Adrenal gland (tissue), 5 donors: ENCODE measurements at regions not wholly inside any gene's neighbourhood (a gene's known extent, or its start where the extent isn't known, plus 50 kb on each side); places are given as distances from the start of the nearest gene placed in this dataset.

Source experiments
- POLR2A ChIP-seq, 2 donors: fragments of 450-650 bp; IDR thresholded peaks; one replicate each; pipeline ENCODE4 v1.6.1; 2017; ENCODE audit warnings: antibody characterized with exemption in 2 of 2, mild to moderate bottlenecking in 2 of 2, moderate library complexity in 1 of 2
- TF ChIP-seq, protein P1 (sequence below), 6 experiments: fragments of 450-650 bp in 4 of 6; fragments of 200-600 bp in 2 of 6; sonication (generic) in 1 of 6; IDR thresholded peaks; 1 replicate in 5 of 6; 2 replicates in 1 of 6; pipeline versions ENCODE4 v1.5.1 to v1.8.0; 2016 to 2021; ENCODE audit warnings: antibody characterized with exemption in 6 of 6, mild to moderate bottlenecking in 2 of 6, moderate library complexity in 1 of 6
- donor health status: DM: no; HTN: no; CAD: no.

DNA sequence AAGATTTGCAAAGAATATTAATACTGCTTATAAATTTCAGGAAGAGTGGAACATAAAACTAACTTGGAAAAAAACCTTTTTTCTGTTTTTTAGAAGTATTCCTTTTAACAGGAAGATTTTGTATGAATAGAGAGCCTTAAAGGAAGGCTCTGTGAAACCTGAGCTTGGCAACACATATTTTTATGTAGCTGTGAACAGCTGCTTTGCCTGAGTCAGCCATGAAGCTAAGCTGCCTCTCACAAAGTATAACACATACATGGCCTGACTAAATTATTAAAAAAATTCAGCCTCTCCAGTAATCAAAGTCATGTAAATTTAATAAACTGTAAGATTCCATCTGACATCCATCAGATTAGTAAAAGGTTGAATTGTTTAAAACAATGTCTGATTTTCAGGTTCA is 547.5 kb downstream of the ELAVL2 start:
- TF ChIP-seq, protein P1, sequence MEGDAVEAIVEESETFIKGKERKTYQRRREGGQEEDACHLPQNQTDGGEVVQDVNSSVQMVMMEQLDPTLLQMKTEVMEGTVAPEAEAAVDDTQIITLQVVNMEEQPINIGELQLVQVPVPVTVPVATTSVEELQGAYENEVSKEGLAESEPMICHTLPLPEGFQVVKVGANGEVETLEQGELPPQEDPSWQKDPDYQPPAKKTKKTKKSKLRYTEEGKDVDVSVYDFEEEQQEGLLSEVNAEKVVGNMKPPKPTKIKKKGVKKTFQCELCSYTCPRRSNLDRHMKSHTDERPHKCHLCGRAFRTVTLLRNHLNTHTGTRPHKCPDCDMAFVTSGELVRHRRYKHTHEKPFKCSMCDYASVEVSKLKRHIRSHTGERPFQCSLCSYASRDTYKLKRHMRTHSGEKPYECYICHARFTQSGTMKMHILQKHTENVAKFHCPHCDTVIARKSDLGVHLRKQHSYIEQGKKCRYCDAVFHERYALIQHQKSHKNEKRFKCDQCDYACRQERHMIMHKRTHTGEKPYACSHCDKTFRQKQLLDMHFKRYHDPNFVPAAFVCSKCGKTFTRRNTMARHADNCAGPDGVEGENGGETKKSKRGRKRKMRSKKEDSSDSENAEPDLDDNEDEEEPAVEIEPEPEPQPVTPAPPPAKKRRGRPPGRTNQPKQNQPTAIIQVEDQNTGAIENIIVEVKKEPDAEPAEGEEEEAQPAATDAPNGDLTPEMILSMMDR (IDR thresholded peaks at IDR 0.05) = no peak
- no peak for TF ChIP-seq POLR2A (IDR thresholded peaks at IDR 0.05)
